HEK293 (cell line): ENCODE measurements at regions not wholly inside any gene's neighbourhood (a gene's known extent, or its start where the extent isn't known, plus 50 kb on each side); places are given as distances from the start of the nearest gene placed in this dataset.
A peak's percentile ranks its signal among the peaks of the same experiment; 100 is the strongest.

Experiments
- CTCF ChIA-PET: fragments of 350-600 bp; formaldehyde crosslinking; extraction: SDS; loops from one replicate; lab custom pipeline; 2021; ENCODE audit warnings: antibody characterized with exemption; lab: Yijun Ruan, JAX
- POLR2A ChIA-PET: fragments of 300-600 bp; formaldehyde crosslinking; extraction: SDS; loops from one replicate; lab custom pipeline; 2020; ENCODE audit warnings: antibody characterized with exemption, inconsistent platforms; lab: Yijun Ruan, JAX
- H3K27ac ChIP-seq: fragments of 200-500 bp; sonication (Bioruptor generic); 2 replicates; pipeline ENCODE4 v1.5.1; 2014; ENCODE audit warnings: low read depth, low read length, control low read depth, inconsistent platforms; ENCODE audit errors: extremely low read depth
- H3K36me3 ChIP-seq, 2 experiments: fragments of 200-500 bp in 1 of 2; sonication (Bioruptor generic) in 1 of 2; 1 replicate in 1 of 2; 2 replicates in 1 of 2; pipeline ENCODE4 v1.5.1; 2014 to 2017; ENCODE audit warnings: inconsistent platforms in 2 of 2, low read length in 2 of 2; ENCODE audit not compliant: control insufficient read depth in 2 of 2, insufficient read depth in 1 of 2
- H3K4me1 ChIP-seq: fragments of 200-500 bp; sonication (Bioruptor generic); 2 replicates; pipeline ENCODE4 v1.5.1; 2014; ENCODE audit warnings: mild to moderate bottlenecking, low read length, inconsistent platforms; ENCODE audit not compliant: control insufficient read depth, insufficient read depth
- H3K4me3 ChIP-seq: 2 replicates; pipeline ENCODE4 v1.5.1; 2011; ENCODE audit warnings: low read depth, mild to moderate bottlenecking, control low read depth, low read length, moderate library complexity
- H3K9me3 ChIP-seq: fragments of 200-500 bp; sonication (Bioruptor generic); 2 replicates; pipeline ENCODE4 v1.5.1; 2014; ENCODE audit warnings: low read depth, low read length, inconsistent platforms; ENCODE audit not compliant: control insufficient read depth, insufficient read depth
- GLI2 ChIP-seq: fragments of 450-650 bp; formaldehyde crosslinking; IDR thresholded peaks from 2 replicates; pipeline ENCODE4; 2017; ENCODE audit warnings: missing biosample characterization, missing genetic modification characterization, low read depth, borderline replicate concordance
- HOXC10 ChIP-seq: sonication (generic); formaldehyde crosslinking; IDR thresholded peaks from 2 replicates; pipeline ENCODE4 v1.8.1; 2023; ENCODE audit warnings: mild to moderate bottlenecking, missing genetic modification reagents
- HOXD13 ChIP-seq: sonication (generic); formaldehyde crosslinking; IDR thresholded peaks from 2 replicates; pipeline ENCODE4 v1.8.0; 2022; ENCODE audit warnings: missing genetic modification reagents, borderline replicate concordance
- KLF1 ChIP-seq: fragments of 450-650 bp; formaldehyde crosslinking; IDR thresholded peaks from 2 replicates; pipeline ENCODE4 v1.5.1; 2016; ENCODE audit warnings: missing biosample characterization, missing genetic modification characterization
- PRDM1 ChIP-seq: fragments of 450-650 bp; formaldehyde crosslinking; IDR thresholded peaks from 2 replicates; pipeline ENCODE4; 2016; ENCODE audit warnings: missing biosample characterization, missing genetic modification characterization
- RBAK ChIP-seq: fragments of 450-650 bp; formaldehyde crosslinking; IDR thresholded peaks from 2 replicates; pipeline ENCODE4 v1.5.1; 2016; ENCODE audit warnings: missing biosample characterization, missing genetic modification characterization
- ZBTB8A ChIP-seq: fragments of 450-650 bp; formaldehyde crosslinking; IDR thresholded peaks from 2 replicates; pipeline ENCODE4 v1.5.1; 2016; ENCODE audit warnings: missing biosample characterization, missing genetic modification characterization
- ZNF248 ChIP-seq: fragments of 450-650 bp; formaldehyde crosslinking; IDR thresholded peaks from 2 replicates; pipeline ENCODE4 v1.5.1; 2017; ENCODE audit warnings: missing biosample characterization, missing genetic modification characterization
- ZNF266 ChIP-seq: fragments of 450-650 bp; formaldehyde crosslinking; IDR thresholded peaks from 2 replicates; pipeline ENCODE4 v1.5.1; 2016; ENCODE audit warnings: missing biosample characterization, missing genetic modification characterization, low read depth
- ZNF37A ChIP-seq: fragments of 450-650 bp; IDR thresholded peaks from 2 replicates; pipeline ENCODE4 v1.5.1; 2018; ENCODE audit warnings: missing biosample characterization, missing genetic modification characterization
- ZNF391 ChIP-seq: fragments of 450-650 bp; formaldehyde crosslinking; IDR thresholded peaks from 2 replicates; pipeline ENCODE4 v1.5.1; 2016; ENCODE audit warnings: low read depth, missing biosample characterization, missing genetic modification characterization, borderline replicate concordance
- ZNF404 ChIP-seq: fragments of 450-650 bp; formaldehyde crosslinking; IDR thresholded peaks from 2 replicates; pipeline ENCODE4 v1.5.1; 2017; ENCODE audit warnings: missing biosample characterization, missing genetic modification characterization
- ZNF416 ChIP-seq: fragments of 450-650 bp; formaldehyde crosslinking; IDR thresholded peaks from 2 replicates; pipeline ENCODE4 v1.5.1; 2016; ENCODE audit warnings: missing biosample characterization, missing genetic modification characterization
- ZNF423 ChIP-seq: fragments of 450-650 bp; formaldehyde crosslinking; IDR thresholded peaks from 2 replicates; pipeline ENCODE4 v1.5.1; 2016; ENCODE audit warnings: missing biosample characterization, missing genetic modification characterization
- ZNF768 ChIP-seq: fragments of 450-650 bp; formaldehyde crosslinking; IDR thresholded peaks from 2 replicates; pipeline ENCODE4 v1.5.1; 2018; ENCODE audit warnings: missing biosample characterization, mild to moderate bottlenecking, missing genetic modification characterization
- ZSCAN30 ChIP-seq: fragments of 450-650 bp; IDR thresholded peaks from 2 replicates; pipeline ENCODE4 v1.5.1; 2018; ENCODE audit warnings: missing biosample characterization, mild to moderate bottlenecking, missing genetic modification characterization, moderate library complexity
- TF ChIP-seq, protein P1 (sequence below): fragments of 450-650 bp; formaldehyde crosslinking; IDR thresholded peaks from 2 replicates; pipeline ENCODE4 v1.5.1; 2017; ENCODE audit warnings: missing biosample characterization, missing genetic modification characterization
- TF ChIP-seq, protein P2 (sequence below): fragments of 450-650 bp; formaldehyde crosslinking; IDR thresholded peaks from 2 replicates; pipeline ENCODE4 v1.5.1; 2016; ENCODE audit warnings: missing biosample characterization, missing genetic modification characterization
- TF ChIP-seq, protein P3 (sequence below): fragments of 450-650 bp; formaldehyde crosslinking; IDR thresholded peaks from 2 replicates; pipeline ENCODE4 v1.5.1; 2016; ENCODE audit warnings: missing biosample characterization, missing genetic modification characterization
- TF ChIP-seq, protein P4 (sequence below): fragments of 450-650 bp; formaldehyde crosslinking; IDR thresholded peaks from 2 replicates; pipeline ENCODE4 v1.5.1; 2016; ENCODE audit warnings: missing biosample characterization, missing genetic modification characterization
- TF ChIP-seq, protein P5 (sequence below): fragments of 450-650 bp; formaldehyde crosslinking; IDR thresholded peaks from 2 replicates; pipeline ENCODE4 v1.5.1; 2016; ENCODE audit warnings: missing biosample characterization, missing genetic modification characterization
- TF ChIP-seq, protein P6 (sequence below): fragments of 450-650 bp; formaldehyde crosslinking; IDR thresholded peaks from 2 replicates; pipeline ENCODE4 v1.5.1; 2016; ENCODE audit warnings: missing biosample characterization, missing genetic modification characterization

DNA sequence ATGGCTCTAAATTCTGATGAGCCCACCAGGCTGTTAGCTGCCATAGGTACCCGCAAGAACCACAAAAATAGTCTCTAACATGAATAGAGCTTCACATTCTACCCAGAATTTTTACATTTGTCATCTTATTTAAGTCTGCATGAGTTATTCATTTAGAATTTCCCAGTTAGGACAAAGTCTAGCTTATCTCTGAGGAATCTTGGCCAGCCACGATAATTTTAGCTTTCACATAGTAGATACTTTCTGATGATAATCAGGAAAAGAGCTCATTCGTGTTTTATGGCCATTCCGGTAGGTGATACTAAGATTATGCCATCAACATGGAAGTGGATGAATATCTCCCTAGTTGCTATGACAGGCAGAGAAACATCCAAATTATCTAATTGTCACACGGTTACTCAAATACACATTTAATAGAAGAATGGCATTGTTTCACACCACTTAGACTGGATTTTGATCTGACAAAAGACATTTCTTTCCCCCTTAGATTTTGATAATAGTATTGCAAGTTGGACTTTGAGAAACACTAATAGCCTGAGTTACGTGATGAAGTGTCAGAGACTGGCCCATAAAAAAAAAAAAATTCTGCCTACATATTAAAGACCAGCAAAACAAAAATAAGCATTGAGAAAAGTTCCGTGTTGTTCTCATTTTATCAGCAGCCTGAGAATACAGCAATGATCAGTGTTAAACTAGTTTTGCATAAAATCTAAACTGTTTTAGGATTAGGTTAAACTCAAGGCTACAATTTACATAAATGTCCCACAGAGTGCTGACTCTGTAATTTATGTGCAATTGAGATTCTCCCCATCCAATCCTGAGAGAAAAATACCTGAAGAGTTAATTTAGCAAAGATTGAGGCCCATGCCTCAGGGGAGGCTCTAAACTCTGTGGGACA lies 397.5 kb upstream of the ARID1B start:
- CTCF ChIA-PET, result no interaction called here
- Histone ChIP-seq H3K36me3 (no peaks in the 10 kb centered on the region), H3K4me3 (no peak overlapping the region)
- TF ChIP-seq ZNF416 (tag by site-specific recombination), result no peak
- TF ChIP-seq ZBTB8A (tag by site-specific recombination), result peak; percentile 38; the same call in 1 of the 2 replicates
- TF ChIP-seq RBAK (tag by site-specific recombination), result no peak
- TF ChIP-seq ZNF423 (tag by site-specific recombination), result 0 out of 2 replicates have a peak, but pooled peaks have one; percentile 26
- TF ChIP-seq ZNF404 (tag by site-specific recombination), result no peak
- no peak for TF ChIP-seq ZNF768 (tag by site-specific recombination)
- no peak for TF ChIP-seq ZNF391
- TF ChIP-seq, protein P1, sequence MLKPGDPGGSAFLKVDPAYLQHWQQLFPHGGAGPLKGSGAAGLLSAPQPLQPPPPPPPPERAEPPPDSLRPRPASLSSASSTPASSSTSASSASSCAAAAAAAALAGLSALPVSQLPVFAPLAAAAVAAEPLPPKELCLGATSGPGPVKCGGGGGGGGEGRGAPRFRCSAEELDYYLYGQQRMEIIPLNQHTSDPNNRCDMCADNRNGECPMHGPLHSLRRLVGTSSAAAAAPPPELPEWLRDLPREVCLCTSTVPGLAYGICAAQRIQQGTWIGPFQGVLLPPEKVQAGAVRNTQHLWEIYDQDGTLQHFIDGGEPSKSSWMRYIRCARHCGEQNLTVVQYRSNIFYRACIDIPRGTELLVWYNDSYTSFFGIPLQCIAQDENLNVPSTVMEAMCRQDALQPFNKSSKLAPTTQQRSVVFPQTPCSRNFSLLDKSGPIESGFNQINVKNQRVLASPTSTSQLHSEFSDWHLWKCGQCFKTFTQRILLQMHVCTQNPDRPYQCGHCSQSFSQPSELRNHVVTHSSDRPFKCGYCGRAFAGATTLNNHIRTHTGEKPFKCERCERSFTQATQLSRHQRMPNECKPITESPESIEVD (tag by site-specific recombination), result peak; percentile 87; the same call in 1 of the 2 replicates
- TF ChIP-seq, protein P2, sequence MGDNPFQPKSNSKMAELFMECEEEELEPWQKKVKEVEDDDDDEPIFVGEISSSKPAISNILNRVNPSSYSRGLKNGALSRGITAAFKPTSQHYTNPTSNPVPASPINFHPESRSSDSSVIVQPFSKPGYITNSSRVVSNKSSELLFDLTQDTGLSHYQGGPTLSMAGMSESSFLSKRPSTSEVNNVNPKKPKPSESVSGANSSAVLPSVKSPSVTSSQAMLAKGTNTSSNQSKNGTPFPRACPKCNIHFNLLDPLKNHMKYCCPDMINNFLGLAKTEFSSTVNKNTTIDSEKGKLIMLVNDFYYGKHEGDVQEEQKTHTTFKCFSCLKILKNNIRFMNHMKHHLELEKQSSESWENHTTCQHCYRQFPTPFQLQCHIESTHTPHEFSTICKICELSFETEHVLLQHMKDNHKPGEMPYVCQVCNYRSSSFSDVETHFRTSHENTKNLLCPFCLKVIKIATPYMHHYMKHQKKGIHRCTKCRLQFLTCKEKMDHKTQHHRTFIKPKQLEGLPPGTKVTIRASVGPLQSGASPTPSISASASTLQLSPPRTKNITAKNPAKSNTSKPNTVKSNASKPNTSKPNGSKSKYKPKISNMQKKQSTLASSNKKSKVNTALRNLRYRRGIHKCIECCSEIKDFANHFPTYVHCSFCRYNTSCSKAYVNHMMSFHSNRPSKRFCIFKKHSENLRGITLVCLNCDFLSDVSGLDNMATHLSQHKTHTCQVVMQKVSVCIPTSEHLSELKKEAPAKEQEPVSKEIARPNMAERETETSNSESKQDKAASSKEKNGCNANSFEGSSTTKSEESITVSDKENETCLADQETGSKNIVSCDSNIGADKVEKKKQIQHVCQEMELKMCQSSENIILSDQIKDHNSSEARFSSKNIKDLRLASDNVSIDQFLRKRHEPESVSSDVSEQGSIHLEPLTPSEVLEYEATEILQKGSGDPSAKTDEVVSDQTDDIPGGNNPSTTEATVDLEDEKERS (tag by site-specific recombination), result no peak
- no peak for TF ChIP-seq GLI2
- no peak for TF ChIP-seq PRDM1 (tag by site-specific recombination)
- TF ChIP-seq ZNF248 (tag by site-specific recombination), result no peak
- no peak for TF ChIP-seq HOXD13 (CRISPR knock-in tag)
- TF ChIP-seq, protein P3, sequence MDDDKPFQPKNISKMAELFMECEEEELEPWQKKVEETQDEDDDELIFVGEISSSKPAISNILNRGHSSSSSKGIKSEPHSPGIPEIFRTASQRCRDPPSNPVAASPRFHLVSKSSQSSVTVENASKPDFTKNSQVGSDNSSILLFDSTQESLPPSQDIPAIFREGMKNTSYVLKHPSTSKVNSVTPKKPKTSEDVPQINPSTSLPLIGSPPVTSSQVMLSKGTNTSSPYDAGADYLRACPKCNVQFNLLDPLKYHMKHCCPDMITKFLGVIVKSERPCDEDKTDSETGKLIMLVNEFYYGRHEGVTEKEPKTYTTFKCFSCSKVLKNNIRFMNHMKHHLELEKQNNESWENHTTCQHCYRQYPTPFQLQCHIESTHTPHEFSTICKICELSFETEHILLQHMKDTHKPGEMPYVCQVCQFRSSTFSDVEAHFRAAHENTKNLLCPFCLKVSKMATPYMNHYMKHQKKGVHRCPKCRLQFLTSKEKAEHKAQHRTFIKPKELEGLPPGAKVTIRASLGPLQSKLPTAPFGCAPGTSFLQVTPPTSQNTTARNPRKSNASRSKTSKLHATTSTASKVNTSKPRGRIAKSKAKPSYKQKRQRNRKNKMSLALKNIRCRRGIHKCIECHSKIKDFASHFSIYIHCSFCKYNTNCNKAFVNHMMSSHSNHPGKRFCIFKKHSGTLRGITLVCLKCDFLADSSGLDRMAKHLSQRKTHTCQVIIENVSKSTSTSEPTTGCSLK (tag by site-specific recombination), result no peak
- no peak for TF ChIP-seq HOXC10 (CRISPR knock-in tag)
- TF ChIP-seq, protein P4, sequence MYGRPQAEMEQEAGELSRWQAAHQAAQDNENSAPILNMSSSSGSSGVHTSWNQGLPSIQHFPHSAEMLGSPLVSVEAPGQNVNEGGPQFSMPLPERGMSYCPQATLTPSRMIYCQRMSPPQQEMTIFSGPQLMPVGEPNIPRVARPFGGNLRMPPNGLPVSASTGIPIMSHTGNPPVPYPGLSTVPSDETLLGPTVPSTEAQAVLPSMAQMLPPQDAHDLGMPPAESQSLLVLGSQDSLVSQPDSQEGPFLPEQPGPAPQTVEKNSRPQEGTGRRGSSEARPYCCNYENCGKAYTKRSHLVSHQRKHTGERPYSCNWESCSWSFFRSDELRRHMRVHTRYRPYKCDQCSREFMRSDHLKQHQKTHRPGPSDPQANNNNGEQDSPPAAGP (tag by site-specific recombination), result no peak
- TF ChIP-seq KLF1, result no peak
- TF ChIP-seq, protein P5, sequence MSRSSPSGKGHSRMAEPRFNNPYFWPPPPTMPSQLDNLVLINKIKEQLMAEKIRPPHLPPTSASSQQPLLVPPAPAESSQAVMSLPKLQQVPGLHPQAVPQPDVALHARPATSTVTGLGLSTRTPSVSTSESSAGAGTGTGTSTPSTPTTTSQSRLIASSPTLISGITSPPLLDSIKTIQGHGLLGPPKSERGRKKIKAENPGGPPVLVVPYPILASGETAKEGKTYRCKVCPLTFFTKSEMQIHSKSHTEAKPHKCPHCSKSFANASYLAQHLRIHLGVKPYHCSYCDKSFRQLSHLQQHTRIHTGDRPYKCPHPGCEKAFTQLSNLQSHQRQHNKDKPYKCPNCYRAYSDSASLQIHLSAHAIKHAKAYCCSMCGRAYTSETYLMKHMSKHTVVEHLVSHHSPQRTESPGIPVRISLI (tag by site-specific recombination), result no peak
- TF ChIP-seq, protein P6, sequence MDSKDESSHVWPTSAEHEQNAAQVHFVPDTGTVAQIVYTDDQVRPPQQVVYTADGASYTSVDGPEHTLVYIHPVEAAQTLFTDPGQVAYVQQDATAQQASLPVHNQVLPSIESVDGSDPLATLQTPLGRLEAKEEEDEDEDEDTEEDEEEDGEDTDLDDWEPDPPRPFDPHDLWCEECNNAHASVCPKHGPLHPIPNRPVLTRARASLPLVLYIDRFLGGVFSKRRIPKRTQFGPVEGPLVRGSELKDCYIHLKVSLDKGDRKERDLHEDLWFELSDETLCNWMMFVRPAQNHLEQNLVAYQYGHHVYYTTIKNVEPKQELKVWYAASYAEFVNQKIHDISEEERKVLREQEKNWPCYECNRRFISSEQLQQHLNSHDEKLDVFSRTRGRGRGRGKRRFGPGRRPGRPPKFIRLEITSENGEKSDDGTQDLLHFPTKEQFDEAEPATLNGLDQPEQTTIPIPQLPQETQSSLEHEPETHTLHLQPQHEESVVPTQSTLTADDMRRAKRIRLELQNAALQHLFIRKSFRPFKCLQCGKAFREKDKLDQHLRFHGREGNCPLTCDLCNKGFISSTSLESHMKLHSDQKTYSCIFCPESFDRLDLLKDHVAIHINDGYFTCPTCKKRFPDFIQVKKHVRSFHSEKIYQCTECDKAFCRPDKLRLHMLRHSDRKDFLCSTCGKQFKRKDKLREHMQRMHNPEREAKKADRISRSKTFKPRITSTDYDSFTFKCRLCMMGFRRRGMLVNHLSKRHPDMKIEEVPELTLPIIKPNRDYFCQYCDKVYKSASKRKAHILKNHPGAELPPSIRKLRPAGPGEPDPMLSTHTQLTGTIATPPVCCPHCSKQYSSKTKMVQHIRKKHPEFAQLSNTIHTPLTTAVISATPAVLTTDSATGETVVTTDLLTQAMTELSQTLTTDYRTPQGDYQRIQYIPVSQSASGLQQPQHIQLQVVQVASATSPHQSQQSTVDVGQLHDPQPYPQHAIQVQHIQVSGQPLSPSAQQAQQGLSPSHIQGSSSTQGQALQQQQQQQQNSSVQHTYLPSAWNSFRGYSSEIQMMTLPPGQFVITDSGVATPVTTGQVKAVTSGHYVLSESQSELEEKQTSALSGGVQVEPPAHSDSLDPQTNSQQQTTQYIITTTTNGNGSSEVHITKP (tag by site-specific recombination), result no peak
- no peak for TF ChIP-seq ZNF37A
- TF ChIP-seq ZNF266, result no peak
- no peak for TF ChIP-seq ZSCAN30 (tag by site-specific recombination)
- TF ChIP-seq, all 188 proteins: peak for 3
- POLR2A ChIA-PET, result interaction anchor here (0.6 kb wide), 1 partner anchor 1535 kb away, joined by 3 read pairs; no protein-coding TSS in a partner anchor
- H3K4me1 ChIP-seq, result peaks cover 9% of the 10 kb centered on the region; the same call in 1 of the 2 replicates
- no peaks in the 10 kb centered on the region for H3K9me3 ChIP-seq
- no peak overlapping the region for H3K27ac ChIP-seq
